Stromal cell of bone marrow (primary cell): ENCODE measurements at regions not wholly inside any gene's neighbourhood (a gene's known extent, or its start where the extent isn't known, plus 50 kb on each side); places are given as distances from the start of the nearest gene placed in this dataset.
A peak's percentile ranks its signal among the peaks of the same experiment; 100 is the strongest.

Experiments
- DNase-seq: peaks from one replicate; pipeline ENCODE4 v3.0.0-alpha.2; 2012; ENCODE audit warnings: low read depth

DNA sequence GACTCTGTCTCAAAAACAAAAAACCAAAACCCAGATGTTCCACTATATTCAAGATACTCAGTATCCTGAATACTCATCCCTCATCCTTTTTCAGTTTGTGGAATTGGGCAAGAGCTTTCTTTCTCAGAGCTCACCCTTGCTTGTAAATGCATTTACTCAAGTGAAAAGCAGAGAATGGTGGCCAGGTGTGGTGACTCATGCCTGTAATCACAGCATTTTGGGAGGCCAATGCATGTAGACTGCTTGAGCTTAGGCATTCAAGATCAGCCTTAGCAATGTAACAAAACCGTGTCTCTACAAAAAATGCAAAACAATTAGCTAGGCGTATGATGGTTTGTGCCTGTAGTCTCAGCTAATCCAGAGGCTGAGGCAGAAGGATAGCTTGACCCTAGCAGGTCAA is 553.2 kb upstream of the AMELY start:
- DNase-seq = no peak

- no peak for DNase-seq
Measured at GRCh38 chrY:7463711-7464110, 552.2 kb upstream of the AMELY start.

GRCh38 chrY:7463196-7463595 is 551.6 kb upstream of the AMELY start:
- no peak for DNase-seq

DNA sequence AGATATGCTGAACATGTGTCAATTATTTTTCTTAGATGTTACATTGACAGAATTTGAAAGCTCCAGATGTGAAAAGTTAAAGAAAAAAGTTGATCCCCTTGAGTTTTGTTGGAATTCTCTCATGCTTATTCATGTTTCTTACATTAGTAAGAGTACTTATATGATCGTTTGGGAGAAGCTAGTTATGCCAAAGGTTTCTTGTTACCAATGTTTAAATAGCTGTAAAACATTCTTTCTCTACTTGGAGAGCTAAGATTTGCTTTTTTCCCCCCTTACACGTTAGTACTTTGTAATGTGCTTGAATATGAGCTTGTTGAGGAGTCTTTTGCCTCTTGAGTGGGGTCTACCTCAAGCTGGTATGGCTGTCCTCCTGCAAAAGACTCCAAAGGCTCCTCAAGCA is 551.1 kb upstream of the AMELY start:
- DNase-seq = no peak

- peak; percentile 62 for DNase-seq
Measured at GRCh38 chrY:7461873-7462525, 550.4 kb upstream of the AMELY start.

GRCh38 chrY:7459802-7460201 is 548.2 kb upstream of the AMELY start:
- no peak for DNase-seq

DNA sequence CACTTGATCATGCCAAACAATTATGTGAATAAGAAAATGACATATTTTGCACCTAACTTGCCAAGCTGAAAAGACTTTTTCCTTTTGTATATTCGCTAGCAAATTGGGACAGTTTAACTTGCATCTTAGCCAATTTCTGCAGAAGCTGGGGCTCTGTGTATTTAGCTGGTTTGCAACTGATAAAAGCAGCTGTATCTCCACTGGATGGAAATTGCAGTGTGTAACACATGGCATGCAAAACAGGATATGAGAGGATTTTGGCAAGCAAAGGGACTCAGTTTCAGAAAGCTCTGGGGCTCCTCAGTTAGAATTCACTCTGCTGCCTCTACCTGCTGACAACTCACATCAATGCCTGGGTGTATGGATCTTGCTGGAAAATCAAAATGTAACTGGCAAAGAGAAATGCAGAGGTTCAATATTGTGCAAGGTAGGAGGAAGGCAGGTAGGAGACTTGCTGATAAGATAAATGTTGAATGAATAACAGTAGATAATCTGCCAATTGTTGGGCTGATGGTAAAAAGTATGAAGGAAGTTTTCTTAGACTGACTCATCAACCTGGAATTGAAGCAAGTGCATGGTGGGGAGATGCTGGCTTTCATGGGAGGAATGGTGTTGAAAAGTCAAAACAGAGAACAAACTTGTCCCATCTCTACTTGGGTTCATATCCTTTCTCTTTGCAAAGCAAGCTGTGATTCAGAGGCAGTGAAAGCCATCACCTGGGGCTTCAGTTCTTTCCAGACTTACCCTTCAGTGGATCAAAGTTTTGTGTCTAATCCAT is 546.9 kb upstream of the AMELY start:
- DNase-seq = no peak

- no peak for DNase-seq
Measured at GRCh38 chrY:7457286-7458015, 545.9 kb upstream of the AMELY start.

DNA sequence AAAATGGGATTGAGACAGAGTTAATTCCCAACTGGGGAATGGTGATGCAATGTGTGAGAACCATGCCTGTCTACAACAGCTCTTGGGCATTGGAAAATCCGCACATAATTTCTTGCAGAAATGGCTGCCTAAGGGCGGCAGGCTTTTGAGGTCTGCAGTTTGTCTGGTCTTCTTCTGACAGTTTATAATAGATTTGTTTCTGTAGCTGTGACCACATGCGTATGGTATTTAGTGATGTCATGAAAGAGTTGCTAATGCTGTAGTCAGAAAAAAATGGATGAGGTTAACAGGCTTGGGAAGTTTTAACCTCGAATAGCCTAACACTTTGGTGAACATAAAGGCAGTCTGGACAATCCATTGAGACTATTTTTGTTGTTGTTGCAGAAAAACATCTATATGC is 544.1 kb upstream of the AMELY start:
- DNase-seq = no peak

- DNase-seq = no peak
Measured at GRCh38 chrY:7453336-7453735, 541.8 kb upstream of the AMELY start.

GRCh38 chrY:7452246-7452645 is 540.7 kb upstream of the AMELY start:
- no peak for DNase-seq

GRCh38 chrY:7449860-7450259 is 538.3 kb upstream of the AMELY start:
- DNase-seq = no peak

DNA sequence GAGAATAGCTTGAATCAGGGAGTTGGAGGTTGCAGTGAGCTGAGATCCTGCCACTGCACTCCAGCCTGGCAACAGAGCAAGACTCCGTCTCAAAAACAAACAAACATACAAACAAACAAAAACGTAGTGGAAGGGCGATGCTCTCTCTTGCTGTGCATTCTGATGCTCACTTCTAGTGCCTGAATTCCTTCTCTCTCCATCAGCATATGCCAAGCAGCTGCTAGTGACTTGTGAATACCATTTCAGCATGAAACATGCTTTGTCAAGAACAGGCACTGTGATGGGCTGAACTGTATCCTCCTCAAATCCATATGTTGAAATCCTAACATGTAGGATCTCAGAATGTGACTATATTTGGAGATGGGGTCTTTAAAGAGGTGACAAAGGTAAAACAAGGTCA is 537.1 kb upstream of the AMELY start:
- no peak for DNase-seq

DNA sequence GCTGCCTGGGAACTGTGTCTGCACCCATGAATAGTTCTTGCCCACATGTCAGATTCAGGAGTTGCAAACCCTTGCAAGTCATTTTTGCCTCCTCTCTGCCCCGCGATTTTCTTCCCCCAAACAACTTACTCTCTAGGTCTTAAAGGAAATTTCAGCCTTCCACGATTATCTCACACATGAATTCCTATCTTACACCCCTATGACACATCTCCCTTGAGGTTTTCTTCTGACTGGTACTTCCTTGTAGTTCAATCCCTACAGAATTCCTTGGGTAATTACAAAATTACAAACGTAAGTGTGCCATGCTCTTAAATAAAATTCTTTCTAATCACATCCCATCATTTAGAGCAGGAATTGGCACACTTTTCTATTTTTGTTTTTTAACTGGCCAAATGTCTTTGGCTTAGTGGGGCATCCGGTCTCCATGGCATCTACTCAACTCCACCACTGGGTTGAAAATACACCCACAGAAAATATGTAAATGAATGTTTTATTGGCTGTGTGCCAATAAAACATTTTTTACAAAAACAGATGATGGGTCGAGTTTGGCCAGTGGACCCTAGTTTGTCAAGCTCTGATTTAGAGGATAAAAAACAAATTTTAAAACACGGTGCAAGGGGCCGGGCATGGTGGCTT is 536.4 kb upstream of the AMELY start:
- DNase-seq = no peak

- DNase-seq = no peak
Measured at GRCh38 chrY:7444141-7444540, 532.6 kb upstream of the AMELY start.

- no peak for DNase-seq
Measured at GRCh38 chrY:7440796-7441530, 529.4 kb upstream of the AMELY start.

- no peak for DNase-seq
Measured at GRCh38 chrY:7437086-7437485, 525.5 kb upstream of the AMELY start.

- peak; percentile 63 for DNase-seq
Measured at GRCh38 chrY:7433817-7434809, 522.6 kb upstream of the AMELY start.

GRCh38 chrY:7419165-7419564 is 507.6 kb upstream of the AMELY start:
- DNase-seq = peak; percentile 31

- DNase-seq = no peak
Measured at GRCh38 chrY:7417946-7418345, 506.4 kb upstream of the AMELY start.

DNA sequence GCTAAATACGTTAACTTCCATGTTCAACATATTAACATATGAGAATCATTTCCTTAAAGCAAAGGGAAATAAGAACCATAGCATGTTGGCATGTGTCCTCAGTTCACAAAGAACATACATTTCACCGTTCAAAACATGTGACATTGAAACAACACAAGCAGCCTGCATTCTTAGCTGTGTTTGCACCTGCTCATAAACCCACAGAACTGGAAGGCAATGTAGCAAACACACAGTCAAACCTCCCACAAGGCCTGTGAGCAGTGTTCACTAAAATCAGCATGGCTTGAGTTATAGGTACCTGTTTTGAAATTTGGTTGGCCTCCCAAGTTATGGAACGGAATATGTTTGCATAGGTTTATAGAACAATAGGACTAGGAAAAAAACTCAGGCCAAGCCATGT is 504.9 kb upstream of the AMELY start:
- no peak for DNase-seq
